GM10248 (cell line): ENCODE measurements at regions not wholly inside any gene's neighbourhood (a gene's known extent, or its start where the extent isn't known, plus 50 kb on each side); places are given as distances from the start of the nearest gene placed in this dataset.

ENCODE experiments used
- CTCF ChIA-PET: fragments of 300-600 bp; sonication (Branson Sonifier 250); formaldehyde crosslinking; extraction: SDS; loops from one replicate; lab custom pipeline; 2021; ENCODE audit warnings: antibody characterized with exemption; lab: Yijun Ruan, JAX
- POLR2A ChIA-PET: fragments of 350-650 bp; sonication (Branson Sonifier 250); formaldehyde crosslinking; extraction: SDS; loops from one replicate; lab custom pipeline; 2020; ENCODE audit warnings: antibody characterized with exemption; lab: Yijun Ruan, JAX
- DNase-seq: peaks from one replicate; pipeline ENCODE4 v3.0.0; 2012; ENCODE audit errors: extremely low spot score
- TF ChIP-seq, protein P1 (sequence below): IDR thresholded peaks from 2 replicates; pipeline ENCODE4 v1.5.1; 2012; ENCODE audit warnings: mild to moderate bottlenecking, low read depth; ENCODE audit errors: extremely low read depth, missing control alignments, control extremely low read depth

DNA sequence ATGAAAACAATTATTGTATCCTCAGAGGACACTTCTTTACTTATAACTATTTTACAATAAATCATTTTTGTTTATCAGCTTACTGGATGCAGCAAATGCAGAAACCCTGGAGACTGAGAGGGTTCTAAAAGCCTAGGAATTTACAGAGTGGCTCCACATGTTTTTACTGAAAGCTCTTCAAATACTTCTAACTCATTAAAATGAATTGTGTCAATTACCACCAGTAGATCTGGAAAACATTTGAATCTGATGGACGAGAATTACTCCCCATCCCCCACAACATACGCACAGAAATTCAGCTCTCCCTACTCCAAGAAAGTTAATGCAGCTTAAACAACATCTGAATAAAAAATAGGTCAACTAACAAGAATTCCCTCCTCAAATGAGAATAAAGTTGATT, 319.8 kb upstream of the FIGN start:
- TF ChIP-seq, protein P1, sequence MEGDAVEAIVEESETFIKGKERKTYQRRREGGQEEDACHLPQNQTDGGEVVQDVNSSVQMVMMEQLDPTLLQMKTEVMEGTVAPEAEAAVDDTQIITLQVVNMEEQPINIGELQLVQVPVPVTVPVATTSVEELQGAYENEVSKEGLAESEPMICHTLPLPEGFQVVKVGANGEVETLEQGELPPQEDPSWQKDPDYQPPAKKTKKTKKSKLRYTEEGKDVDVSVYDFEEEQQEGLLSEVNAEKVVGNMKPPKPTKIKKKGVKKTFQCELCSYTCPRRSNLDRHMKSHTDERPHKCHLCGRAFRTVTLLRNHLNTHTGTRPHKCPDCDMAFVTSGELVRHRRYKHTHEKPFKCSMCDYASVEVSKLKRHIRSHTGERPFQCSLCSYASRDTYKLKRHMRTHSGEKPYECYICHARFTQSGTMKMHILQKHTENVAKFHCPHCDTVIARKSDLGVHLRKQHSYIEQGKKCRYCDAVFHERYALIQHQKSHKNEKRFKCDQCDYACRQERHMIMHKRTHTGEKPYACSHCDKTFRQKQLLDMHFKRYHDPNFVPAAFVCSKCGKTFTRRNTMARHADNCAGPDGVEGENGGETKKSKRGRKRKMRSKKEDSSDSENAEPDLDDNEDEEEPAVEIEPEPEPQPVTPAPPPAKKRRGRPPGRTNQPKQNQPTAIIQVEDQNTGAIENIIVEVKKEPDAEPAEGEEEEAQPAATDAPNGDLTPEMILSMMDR = no peak
- POLR2A ChIA-PET = no interaction called here
- CTCF ChIA-PET = no interaction called here
- DNase-seq = no peak

DNA sequence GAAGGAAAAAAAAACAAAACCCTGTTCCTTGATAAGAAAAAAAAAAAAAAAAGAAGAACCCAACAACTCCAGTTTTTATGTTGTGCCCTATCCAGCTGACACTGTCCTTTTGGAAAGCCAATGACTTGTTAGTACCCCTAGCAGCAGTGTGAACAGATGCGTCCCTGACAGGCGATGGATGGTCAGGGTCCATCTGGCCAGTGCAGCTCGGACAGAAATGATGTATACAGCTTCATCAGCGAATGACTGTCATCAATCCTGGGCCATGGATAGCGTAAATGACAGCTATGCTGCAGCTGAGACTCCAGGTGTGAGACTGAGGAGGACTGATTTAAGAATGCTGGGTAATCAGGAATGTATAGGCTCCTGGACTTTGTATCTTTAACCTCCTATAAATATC, 318.8 kb upstream of the FIGN start:
- ChIA-PET POLR2A (no interaction called here), CTCF (no interaction called here)
- no peak for DNase-seq
- TF ChIP-seq, protein P1 = no peak

DNA sequence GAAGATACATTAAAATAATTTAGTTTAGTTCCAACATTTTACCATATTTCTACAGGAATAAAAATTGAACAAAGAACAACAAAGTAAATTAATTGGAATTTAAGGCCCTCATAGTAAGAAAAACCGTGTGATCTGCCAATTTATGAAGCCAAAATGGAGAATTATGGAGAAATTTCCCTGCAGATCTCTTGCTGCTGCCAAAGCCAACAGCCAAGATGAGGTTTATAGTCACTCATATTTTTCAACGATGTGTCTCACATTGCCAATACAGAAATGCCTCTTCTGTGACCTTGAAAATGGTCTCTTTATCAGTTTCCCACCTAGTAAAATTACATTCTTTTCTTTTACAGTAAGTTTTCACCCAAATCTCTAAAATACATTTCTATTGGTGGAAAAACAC, 317.2 kb upstream of the FIGN start:
- TF ChIP-seq, protein P1 = no peak
- CTCF ChIA-PET = no interaction called here
- no peak for DNase-seq
- POLR2A ChIA-PET = no interaction called here

DNA sequence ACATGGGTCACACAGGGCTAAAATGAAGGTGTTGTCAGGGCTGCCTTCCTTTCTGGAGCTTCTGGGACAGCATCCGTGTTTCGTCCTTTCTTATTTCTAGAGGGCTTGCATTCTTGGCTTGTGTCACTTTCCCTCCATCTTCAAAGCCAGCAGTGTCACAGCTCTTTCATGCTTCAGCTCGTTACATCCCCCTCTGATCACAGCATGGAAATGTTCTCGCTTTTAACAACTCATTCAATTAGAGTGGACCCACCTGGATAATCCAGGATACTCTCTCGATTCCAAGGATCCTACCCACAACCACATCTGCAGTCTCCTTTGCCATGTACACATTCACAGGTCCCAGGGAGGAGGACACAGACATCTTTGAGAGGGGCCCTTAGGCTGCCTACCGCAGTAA, 316.2 kb upstream of the FIGN start:
- POLR2A ChIA-PET = no interaction called here

DNA sequence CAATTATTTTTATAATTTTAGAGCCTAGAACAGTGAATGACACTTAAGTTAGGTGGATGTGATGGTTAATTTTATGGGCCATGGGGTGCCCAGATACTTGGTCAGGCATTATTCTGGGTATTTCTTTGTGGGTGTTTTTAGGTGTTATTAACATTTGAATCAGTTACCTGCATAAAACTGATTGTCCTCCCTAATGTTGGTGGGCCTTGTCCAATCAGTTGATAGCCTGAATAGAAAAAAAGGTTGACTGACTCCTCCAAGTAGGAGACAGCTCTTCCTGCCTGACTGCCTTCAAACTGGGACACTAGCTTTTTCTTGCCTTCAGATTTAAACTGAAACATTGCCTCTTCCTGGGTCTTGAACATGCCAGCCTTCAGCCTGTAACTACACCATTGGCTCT, 312.9 kb upstream of the FIGN start:
- DNase-seq = no peak
- ChIA-PET POLR2A (no interaction called here), CTCF (interaction anchor here (0.7 kb wide), 1 partner anchor 13 kb away, joined by 4 read pairs; no protein-coding TSS in a partner anchor)
- TF ChIP-seq, protein P1 = no peak

More for the DNA sequence above, 316.2 kb upstream of the FIGN start:
- TF ChIP-seq, protein P1 = no peak
- DNase-seq = no peak
- CTCF ChIA-PET = interaction anchor here (1.3 kb wide), 1 partner anchor 10 kb away, joined by 5 read pairs; no protein-coding TSS in a partner anchor

GRCh38 chr2:164046040-164046439, 310.2 kb upstream of the FIGN start:
- TF ChIP-seq, protein P1 = no peak
- ChIA-PET CTCF (interaction anchor here (0.8 to 1.2 kb wide), 2 partner anchors 677 to 700 kb away, joined by 3 to 4 read pairs; no protein-coding TSS in a partner anchor), POLR2A (no interaction called here)
- no peak for DNase-seq

GRCh38 chr2:164044622-164045021, 308.8 kb upstream of the FIGN start:
- CTCF ChIA-PET = no interaction called here
- POLR2A ChIA-PET = no interaction called here

More at GRCh38 chr2:164044622-164045021, 308.8 kb upstream of the FIGN start:
- TF ChIP-seq, protein P1 = no peak
- DNase-seq = no peak
